ENCODE measurements at regions not wholly inside any gene's neighbourhood (a gene's known extent, or its start where the extent isn't known, plus 50 kb on each side); places are given as distances from the start of the nearest gene placed in this dataset.

GRCh38 chr6:84432619-84433018, 205.2 kb upstream of the CEP162 start:
- H3K27ac ChIP-seq (ENCODE audit: low read depth, low read length) = no peak overlapping the region
- no peak overlapping the region for H3K4me3 ChIP-seq (ENCODE audit: low read length)
- H3K27me3 ChIP-seq (ENCODE audit: control insufficient read depth, low read length) = no peaks in the 10 kb centered on the region
- H3K9me3 ChIP-seq (ENCODE audit: control insufficient read depth, insufficient read depth, low read length) = no peaks in the 10 kb centered on the region
- no peaks in the 10 kb centered on the region for H3K36me3 ChIP-seq (ENCODE audit: control insufficient read depth, low read length)
- H3K79me2 ChIP-seq (ENCODE audit: control insufficient read depth, low read length) = no peaks in the 10 kb centered on the region
- H3F3A ChIP-seq (ENCODE audit: control insufficient read depth, insufficient read depth) = no peaks in the 10 kb centered on the region
- TF ChIP-seq CTCF (IDR thresholded peaks at IDR 0.05; ENCODE audit: low read depth, low read length, poor library complexity, severe bottlenecking) (no peak), EZH2phosphoT487 (IDR thresholded peaks at IDR 0.05; ENCODE audit: borderline replicate concordance, low read length) (no peak)
- H4K20me1 ChIP-seq (ENCODE audit: control insufficient read depth, insufficient read depth, low read depth, low read length) = no peaks in the 10 kb centered on the region
- H3K4me2 ChIP-seq (ENCODE audit: low read length) = no peak overlapping the region
- H3K9me2 ChIP-seq (replicated peaks; ENCODE audit: control insufficient read depth, low read length) = no peaks in the 10 kb centered on the region
- H3K4me1 ChIP-seq (ENCODE audit: control insufficient read depth, low read length) = no peaks in the 10 kb centered on the region

GRCh38 chr6:84428300-84428907, 201.0 kb upstream of the CEP162 start:
- H3K4me3 ChIP-seq (ENCODE audit: low read length) = no peak overlapping the region
- no peaks in the 10 kb centered on the region for H4K20me1 ChIP-seq (ENCODE audit: control insufficient read depth, insufficient read depth, low read depth, low read length)

GRCh38 chr6:84425971-84426705, 198.7 kb upstream of the CEP162 start:
- Histone ChIP-seq H3K4me2 (ENCODE audit: low read length) (no peak overlapping the region), H4K20me1 (ENCODE audit: control insufficient read depth, insufficient read depth, low read depth, low read length) (no peaks in the 10 kb centered on the region), H3K36me3 (ENCODE audit: control insufficient read depth, low read length) (no peaks in the 10 kb centered on the region), H3K4me3 (ENCODE audit: low read length) (no peak overlapping the region), H3K79me2 (ENCODE audit: control insufficient read depth, low read length) (no peaks in the 10 kb centered on the region), H3K9me2 (replicated peaks; ENCODE audit: control insufficient read depth, low read length) (no peaks in the 10 kb centered on the region), H3K4me1 (ENCODE audit: control insufficient read depth, low read length) (no peaks in the 10 kb centered on the region), H3F3A (ENCODE audit: control insufficient read depth, insufficient read depth) (no peaks in the 10 kb centered on the region), H3K27me3 (ENCODE audit: control insufficient read depth, low read length) (peaks cover 4% of the 10 kb centered on the region; the same call in 1 of the 2 replicates), H3K9me3 (ENCODE audit: control insufficient read depth, insufficient read depth, low read length) (no peaks in the 10 kb centered on the region), H3K27ac (ENCODE audit: low read depth, low read length) (no peak overlapping the region)
- TF ChIP-seq EZH2phosphoT487 (IDR thresholded peaks at IDR 0.05; ENCODE audit: borderline replicate concordance, low read length) (no peak), CTCF (IDR thresholded peaks at IDR 0.05; ENCODE audit: low read depth, low read length, poor library complexity, severe bottlenecking) (no peak)

More at GRCh38 chr6:84428300-84428907, 201.0 kb upstream of the CEP162 start:
- Histone ChIP-seq H3K79me2 (ENCODE audit: control insufficient read depth, low read length) (no peaks in the 10 kb centered on the region), H3K27ac (ENCODE audit: low read depth, low read length) (no peak overlapping the region), H3K9me2 (replicated peaks; ENCODE audit: control insufficient read depth, low read length) (no peaks in the 10 kb centered on the region), H3K27me3 (ENCODE audit: control insufficient read depth, low read length) (no peaks in the 10 kb centered on the region), H3F3A (ENCODE audit: control insufficient read depth, insufficient read depth) (no peaks in the 10 kb centered on the region), H3K36me3 (ENCODE audit: control insufficient read depth, low read length) (no peaks in the 10 kb centered on the region), H3K4me2 (ENCODE audit: low read length) (no peak overlapping the region), H3K9me3 (ENCODE audit: control insufficient read depth, insufficient read depth, low read length) (no peaks in the 10 kb centered on the region), H3K4me1 (ENCODE audit: control insufficient read depth, low read length) (no peaks in the 10 kb centered on the region)
- TF ChIP-seq CTCF (IDR thresholded peaks at IDR 0.05; ENCODE audit: low read depth, low read length, poor library complexity, severe bottlenecking) = peak; percentile 66
- TF ChIP-seq EZH2phosphoT487 (IDR thresholded peaks at IDR 0.05; ENCODE audit: borderline replicate concordance, low read length) = no peak
